ENCODE measurements at regions not wholly inside any gene's neighbourhood (a gene's known extent, or its start where the extent isn't known, plus 50 kb on each side); places are given as distances from the start of the nearest gene placed in this dataset.

DNA sequence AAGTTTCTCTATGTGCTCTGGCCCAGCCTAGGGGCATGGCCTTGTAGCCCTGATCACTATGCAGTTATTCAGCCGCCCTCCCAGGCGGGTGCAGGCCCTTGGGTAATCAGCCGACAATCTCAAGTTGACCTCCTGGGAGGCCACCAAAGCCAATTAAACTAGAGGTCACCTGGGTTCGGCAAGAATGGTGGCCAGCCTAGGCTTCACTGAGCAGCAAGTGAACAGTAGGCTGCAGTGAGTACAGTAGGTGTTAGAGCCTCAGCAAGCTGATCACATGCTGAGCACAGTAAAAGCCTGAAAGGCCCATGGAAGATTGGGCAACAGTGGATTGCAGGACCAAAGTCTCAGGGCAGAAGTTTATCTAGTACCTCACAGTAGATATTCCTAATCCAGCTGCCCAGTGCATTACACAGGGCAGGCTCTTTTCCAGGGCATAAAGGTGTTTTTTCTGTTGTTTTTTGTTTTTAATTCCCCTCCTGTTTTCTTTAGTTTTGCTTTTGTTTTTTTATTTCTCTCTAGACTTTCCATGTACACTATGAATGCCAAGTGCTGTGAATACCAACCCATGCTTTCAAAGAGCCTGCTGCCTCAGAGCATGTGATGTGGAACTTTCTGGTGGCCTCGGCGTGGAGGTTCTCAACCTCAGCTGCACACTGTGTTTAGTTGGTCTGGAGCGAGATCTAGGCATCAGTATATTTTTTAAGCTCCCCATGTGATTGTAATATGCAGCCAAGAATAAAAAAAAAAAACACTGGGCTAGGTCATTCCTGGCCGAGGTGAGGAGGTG is 55.9 kb upstream of the ATL2 start (continued):
- TF ChIP-seq NFATC3 (CRISPR knock-in tag; IDR thresholded peaks at IDR 0.05) (no peak), ZNF546 (CRISPR knock-in tag; conservative IDR thresholded peaks at IDR 0.05) (no peak), TBX3 (IDR thresholded peaks at IDR 0.05; ENCODE audit: borderline replicate concordance) (peak; percentile 79; the same call in 1 of the 2 replicates), DR1 (CRISPR knock-in tag; IDR thresholded peaks at IDR 0.05) (no peak; the same call in 1 of the 2 replicates), NCOA2 (CRISPR knock-in tag; IDR thresholded peaks at IDR 0.05) (peak; percentile 91), ERF (CRISPR knock-in tag; IDR thresholded peaks at IDR 0.05) (peak; percentile 98), DNMT3B (CRISPR knock-in tag; conservative IDR thresholded peaks at IDR 0.05) (no peak), ZNF7 (CRISPR knock-in tag; IDR thresholded peaks at IDR 0.05) (peak; percentile 28; the same call in 1 of the 2 replicates), MTF2 (CRISPR knock-in tag; IDR thresholded peaks at IDR 0.05; ENCODE audit: borderline replicate concordance) (peak; percentile 59; the same call in 1 of the 2 replicates), KAT2B (IDR thresholded peaks at IDR 0.05; ENCODE audit: borderline replicate concordance, low read depth, low read length) (no peak), ZNF75D (CRISPR knock-in tag; IDR thresholded peaks at IDR 0.05; ENCODE audit: borderline replicate concordance) (no peak), MED8 (CRISPR knock-in tag; IDR thresholded peaks at IDR 0.05; ENCODE audit: insufficient replicate concordance) (peak; percentile 57), FOXP1 (IDR thresholded peaks at IDR 0.05) (peak; percentile 20; the same call in 1 of the 2 replicates), FOXP1 (CRISPR knock-in tag; IDR thresholded peaks at IDR 0.05) (peak; percentile 81), ZNF451 (CRISPR knock-in tag; IDR thresholded peaks at IDR 0.05) (peak; percentile 86; the same call in 1 of the 2 replicates), POGZ (CRISPR knock-in tag; IDR thresholded peaks at IDR 0.05) (peak; percentile 99)
- TF ChIP-seq, protein P1, sequence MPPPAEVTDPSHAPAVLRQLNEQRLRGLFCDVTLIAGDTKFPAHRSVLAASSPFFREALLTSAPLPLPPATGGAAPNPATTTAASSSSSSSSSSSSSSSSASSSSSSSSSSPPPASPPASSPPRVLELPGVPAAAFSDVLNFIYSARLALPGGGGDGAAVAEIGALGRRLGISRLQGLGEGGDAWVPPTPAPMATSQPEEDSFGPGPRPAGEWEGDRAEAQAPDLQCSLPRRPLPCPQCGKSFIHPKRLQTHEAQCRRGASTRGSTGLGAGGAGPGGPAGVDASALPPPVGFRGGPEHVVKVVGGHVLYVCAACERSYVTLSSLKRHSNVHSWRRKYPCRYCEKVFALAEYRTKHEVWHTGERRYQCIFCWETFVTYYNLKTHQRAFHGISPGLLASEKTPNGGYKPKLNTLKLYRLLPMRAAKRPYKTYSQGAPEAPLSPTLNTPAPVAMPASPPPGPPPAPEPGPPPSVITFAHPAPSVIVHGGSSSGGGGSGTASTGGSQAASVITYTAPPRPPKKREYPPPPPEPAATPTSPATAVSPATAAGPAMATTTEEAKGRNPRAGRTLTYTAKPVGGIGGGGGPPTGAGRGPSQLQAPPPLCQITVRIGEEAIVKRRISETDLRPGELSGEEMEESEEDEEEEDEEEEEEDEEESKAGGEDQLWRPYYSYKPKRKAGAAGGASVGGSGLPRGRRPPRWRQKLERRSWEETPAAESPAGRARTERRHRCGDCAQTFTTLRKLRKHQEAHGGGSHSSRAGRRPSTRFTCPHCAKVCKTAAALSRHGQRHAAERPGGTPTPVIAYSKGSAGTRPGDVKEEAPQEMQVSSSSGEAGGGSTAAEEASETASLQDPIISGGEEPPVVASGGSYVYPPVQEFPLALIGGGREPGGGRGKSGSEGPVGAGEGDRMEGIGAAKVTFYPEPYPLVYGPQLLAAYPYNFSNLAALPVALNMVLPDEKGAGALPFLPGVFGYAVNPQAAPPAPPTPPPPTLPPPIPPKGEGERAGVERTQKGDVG (CRISPR knock-in tag; IDR thresholded peaks at IDR 0.05; ENCODE audit: borderline replicate concordance) = peak; percentile 81; the same call in 1 of the 2 replicates
- TF ChIP-seq, protein P2, sequence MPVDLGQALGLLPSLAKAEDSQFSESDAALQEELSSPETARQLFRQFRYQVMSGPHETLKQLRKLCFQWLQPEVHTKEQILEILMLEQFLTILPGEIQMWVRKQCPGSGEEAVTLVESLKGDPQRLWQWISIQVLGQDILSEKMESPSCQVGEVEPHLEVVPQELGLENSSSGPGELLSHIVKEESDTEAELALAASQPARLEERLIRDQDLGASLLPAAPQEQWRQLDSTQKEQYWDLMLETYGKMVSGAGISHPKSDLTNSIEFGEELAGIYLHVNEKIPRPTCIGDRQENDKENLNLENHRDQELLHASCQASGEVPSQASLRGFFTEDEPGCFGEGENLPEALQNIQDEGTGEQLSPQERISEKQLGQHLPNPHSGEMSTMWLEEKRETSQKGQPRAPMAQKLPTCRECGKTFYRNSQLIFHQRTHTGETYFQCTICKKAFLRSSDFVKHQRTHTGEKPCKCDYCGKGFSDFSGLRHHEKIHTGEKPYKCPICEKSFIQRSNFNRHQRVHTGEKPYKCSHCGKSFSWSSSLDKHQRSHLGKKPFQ (CRISPR knock-in tag; IDR thresholded peaks at IDR 0.05; ENCODE audit: insufficient replicate concordance) = no peak
- TF ChIP-seq, protein P3, sequence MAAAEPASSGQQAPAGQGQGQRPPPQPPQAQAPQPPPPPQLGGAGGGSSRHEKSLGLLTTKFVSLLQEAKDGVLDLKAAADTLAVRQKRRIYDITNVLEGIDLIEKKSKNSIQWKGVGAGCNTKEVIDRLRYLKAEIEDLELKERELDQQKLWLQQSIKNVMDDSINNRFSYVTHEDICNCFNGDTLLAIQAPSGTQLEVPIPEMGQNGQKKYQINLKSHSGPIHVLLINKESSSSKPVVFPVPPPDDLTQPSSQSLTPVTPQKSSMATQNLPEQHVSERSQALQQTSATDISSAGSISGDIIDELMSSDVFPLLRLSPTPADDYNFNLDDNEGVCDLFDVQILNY (CRISPR knock-in tag; conservative IDR thresholded peaks at IDR 0.05) = no peak
- TF ChIP-seq, protein P4, sequence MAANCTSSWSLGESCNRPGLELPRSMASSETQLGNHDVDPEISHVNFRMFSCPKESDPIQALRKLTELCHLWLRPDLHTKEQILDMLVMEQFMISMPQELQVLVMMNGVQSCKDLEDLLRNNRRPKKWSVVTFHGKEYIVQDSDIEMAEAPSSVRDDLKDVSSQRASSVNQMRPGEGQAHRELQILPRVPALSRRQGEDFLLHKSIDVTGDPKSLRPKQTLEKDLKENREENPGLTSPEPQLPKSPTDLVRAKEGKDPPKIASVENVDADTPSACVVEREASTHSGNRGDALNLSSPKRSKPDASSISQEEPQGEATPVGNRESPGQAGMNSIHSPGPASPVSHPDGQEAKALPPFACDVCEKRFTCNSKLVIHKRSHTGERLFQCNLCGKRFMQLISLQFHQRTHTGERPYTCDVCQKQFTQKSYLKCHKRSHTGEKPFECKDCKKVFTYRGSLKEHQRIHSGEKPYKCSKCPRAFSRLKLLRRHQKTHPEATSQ (CRISPR knock-in tag; IDR thresholded peaks at IDR 0.05; ENCODE audit: borderline replicate concordance) = peak; percentile 82; the same call in 1 of the 2 replicates
- TF ChIP-seq, protein P5, sequence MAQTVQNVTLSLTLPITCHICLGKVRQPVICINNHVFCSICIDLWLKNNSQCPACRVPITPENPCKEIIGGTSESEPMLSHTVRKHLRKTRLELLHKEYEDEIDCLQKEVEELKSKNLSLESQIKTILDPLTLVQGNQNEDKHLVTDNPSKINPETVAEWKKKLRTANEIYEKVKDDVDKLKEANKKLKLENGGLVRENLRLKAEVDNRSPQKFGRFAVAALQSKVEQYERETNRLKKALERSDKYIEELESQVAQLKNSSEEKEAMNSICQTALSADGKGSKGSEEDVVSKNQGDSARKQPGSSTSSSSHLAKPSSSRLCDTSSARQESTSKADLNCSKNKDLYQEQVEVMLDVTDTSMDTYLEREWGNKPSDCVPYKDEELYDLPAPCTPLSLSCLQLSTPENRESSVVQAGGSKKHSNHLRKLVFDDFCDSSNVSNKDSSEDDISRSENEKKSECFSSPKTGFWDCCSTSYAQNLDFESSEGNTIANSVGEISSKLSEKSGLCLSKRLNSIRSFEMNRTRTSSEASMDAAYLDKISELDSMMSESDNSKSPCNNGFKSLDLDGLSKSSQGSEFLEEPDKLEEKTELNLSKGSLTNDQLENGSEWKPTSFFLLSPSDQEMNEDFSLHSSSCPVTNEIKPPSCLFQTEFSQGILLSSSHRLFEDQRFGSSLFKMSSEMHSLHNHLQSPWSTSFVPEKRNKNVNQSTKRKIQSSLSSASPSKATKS (CRISPR knock-in tag; IDR thresholded peaks at IDR 0.05) = peak; percentile 91
